Stimulated activated naive B cell treated with anti-CD40 and anti-IgM and Interleukin-4, amounts not matched to agents 10 μg/mL and 1 μg/mL and 100 μg/mL, for 72 hours (primary cell): ENCODE measurements at regions not wholly inside any gene's neighbourhood (a gene's known extent, or its start where the extent isn't known, plus 50 kb on each side); places are given as distances from the start of the nearest gene placed in this dataset.
A peak's percentile ranks its signal among the peaks of the same experiment; 100 is the strongest.
"Not testable (repeated sequence)": the region's sequence is repeated elsewhere in the genome, so short reads cannot be mapped to it uniquely, and the experiment has no call there.

Experiments used
- ATAC-seq, 2 donors: fragments of 150-1000 bp; cut with Tn5 transposase; replicated peaks; 2 replicates each; pipeline ENCODE4 v1.10.0; 2021; ENCODE audit warnings: moderate library complexity in 1 of 2
- DNase-seq: peaks from one replicate; pipeline ENCODE4 v3.0.0; 2021
- H3K27ac Mint-ChIP-seq: one replicate; pipeline ENCODE4 v1.8.0; 2022; ENCODE audit warnings: mild to moderate bottlenecking, mixed read lengths
- H3K27me3 Mint-ChIP-seq, 2 donors: one replicate each; pipeline ENCODE4 v1.8.0; 2022; ENCODE audit warnings: mixed read lengths in 2 of 2
- H3K36me3 Mint-ChIP-seq, 2 donors: one replicate each; pipeline ENCODE4 v1.8.0; 2022; ENCODE audit warnings: mixed read lengths in 2 of 2, mild to moderate bottlenecking in 1 of 2
- H3K4me1 Mint-ChIP-seq, 2 donors: one replicate each; pipeline ENCODE4 v1.8.0; 2022; ENCODE audit warnings: mixed read lengths in 2 of 2, mild to moderate bottlenecking in 1 of 2
- H3K4me3 Mint-ChIP-seq, 2 donors: one replicate each; pipeline ENCODE4 v1.8.0; 2022; ENCODE audit warnings: mild to moderate bottlenecking in 2 of 2, mixed read lengths in 2 of 2, moderate library complexity in 1 of 2
- H3K9me3 Mint-ChIP-seq, 2 donors: one replicate each; pipeline ENCODE4 v1.8.0; 2022; ENCODE audit warnings: mixed read lengths in 2 of 2, mild to moderate bottlenecking in 1 of 2

- no peaks in the 10 kb centered on the region for H3K36me3 Mint-ChIP-seq
These were observed 59.8 kb downstream of the ATOH1 start for GRCh38 chr4:93888308-93888707.

GRCh38 chr4:93888768-93889167 lies 60.2 kb downstream of the ATOH1 start:
- ATAC-seq: no peak
- Mint-ChIP-seq H3K4me1 (no peaks in the 10 kb centered on the region), H3K36me3 (no peaks in the 10 kb centered on the region)

More at GRCh38 chr4:93888308-93888707, 59.8 kb downstream of the ATOH1 start:
- no peaks in the 10 kb centered on the region for H3K4me1 Mint-ChIP-seq
- no peak overlapping the region for H3K27ac Mint-ChIP-seq
- ATAC-seq (no peak), DNase-seq (no peak)
- no peak overlapping the region for H3K4me3 Mint-ChIP-seq
- no peaks in the 10 kb centered on the region for H3K27me3 Mint-ChIP-seq
- no peaks in the 10 kb centered on the region for H3K9me3 Mint-ChIP-seq

DNA sequence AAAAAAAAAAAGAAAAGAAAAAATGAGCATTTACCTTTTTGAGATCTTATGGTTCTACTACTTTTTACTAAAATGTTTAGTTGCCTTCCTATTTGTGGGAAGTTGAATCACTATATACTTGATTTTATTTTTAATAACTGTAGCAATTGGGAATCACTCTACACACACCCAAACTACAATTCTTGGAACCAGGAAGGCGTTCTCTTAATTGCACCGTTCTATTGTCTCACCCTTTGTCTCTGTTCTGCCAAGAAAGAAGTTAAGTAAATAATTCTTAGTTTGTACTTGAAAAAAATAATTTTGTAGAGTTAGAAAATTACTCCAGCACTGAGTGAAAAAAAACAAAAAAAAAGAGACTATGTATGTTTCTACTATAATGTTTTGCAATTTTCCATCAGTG lies 62.7 kb downstream of the ATOH1 start:
- H3K36me3 Mint-ChIP-seq: no peaks in the 10 kb centered on the region
- H3K4me1 Mint-ChIP-seq: no peaks in the 10 kb centered on the region
- DNase-seq: no peak
- H3K4me3 Mint-ChIP-seq: no peak overlapping the region
- H3K9me3 Mint-ChIP-seq: no peaks in the 10 kb centered on the region
- no peak for ATAC-seq
- H3K27me3 Mint-ChIP-seq: no peaks in the 10 kb centered on the region
- no peak overlapping the region for H3K27ac Mint-ChIP-seq

More at GRCh38 chr4:93888768-93889167, 60.2 kb downstream of the ATOH1 start:
- H3K27me3 Mint-ChIP-seq: no peaks in the 10 kb centered on the region
- no peaks in the 10 kb centered on the region for H3K9me3 Mint-ChIP-seq
- DNase-seq: no peak
- H3K4me3 Mint-ChIP-seq: no peak overlapping the region
- no peak overlapping the region for H3K27ac Mint-ChIP-seq

DNA sequence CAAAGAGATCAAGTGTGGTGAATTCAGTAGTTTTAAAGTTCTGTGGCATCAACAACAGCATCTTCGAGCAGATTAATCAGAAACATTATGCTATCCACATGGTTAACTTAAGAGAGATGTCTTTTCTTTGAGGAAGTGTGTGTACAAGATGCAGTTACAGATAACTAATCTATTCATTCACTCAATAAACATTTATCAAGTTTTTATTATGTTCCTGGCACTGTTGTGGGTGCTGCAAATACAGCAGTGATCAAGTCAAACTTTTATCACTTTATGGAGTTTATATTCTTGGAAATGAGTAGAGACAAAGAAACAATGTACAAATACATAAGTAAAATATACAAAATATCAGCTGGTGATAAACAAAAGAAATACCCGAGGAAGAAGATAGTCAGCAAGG lies 66.4 kb downstream of the ATOH1 start:
- DNase-seq (no peak), ATAC-seq (no peak)
- H3K36me3 Mint-ChIP-seq: no peaks in the 10 kb centered on the region
- H3K27ac Mint-ChIP-seq: no peak overlapping the region
- H3K4me1 Mint-ChIP-seq: no peaks in the 10 kb centered on the region
- no peaks in the 10 kb centered on the region for H3K9me3 Mint-ChIP-seq
- no peak overlapping the region for H3K4me3 Mint-ChIP-seq
- no peaks in the 10 kb centered on the region for H3K27me3 Mint-ChIP-seq

- Mint-ChIP-seq H3K27ac (no peak overlapping the region), H3K9me3 (no peaks in the 10 kb centered on the region), H3K36me3 (no peaks in the 10 kb centered on the region), H3K4me3 (no peak overlapping the region), H3K4me1 (no peaks in the 10 kb centered on the region), H3K27me3 (no peaks in the 10 kb centered on the region)
- DNase-seq (no peak), ATAC-seq (no peak)
These were observed 68.0 kb downstream of the ATOH1 start for GRCh38 chr4:93896516-93896915.

- ATAC-seq (peak; percentile 42 to 56), DNase-seq (no peak)
- Mint-ChIP-seq H3K9me3 (no peaks in the 10 kb centered on the region), H3K36me3 (no peaks in the 10 kb centered on the region), H3K4me3 (no peak overlapping the region), H3K27me3 (no peaks in the 10 kb centered on the region), H3K4me1 (no peaks in the 10 kb centered on the region), H3K27ac (no peak overlapping the region)
These were observed 69.0 kb downstream of the ATOH1 start for GRCh38 chr4:93897559-93897958.

DNA sequence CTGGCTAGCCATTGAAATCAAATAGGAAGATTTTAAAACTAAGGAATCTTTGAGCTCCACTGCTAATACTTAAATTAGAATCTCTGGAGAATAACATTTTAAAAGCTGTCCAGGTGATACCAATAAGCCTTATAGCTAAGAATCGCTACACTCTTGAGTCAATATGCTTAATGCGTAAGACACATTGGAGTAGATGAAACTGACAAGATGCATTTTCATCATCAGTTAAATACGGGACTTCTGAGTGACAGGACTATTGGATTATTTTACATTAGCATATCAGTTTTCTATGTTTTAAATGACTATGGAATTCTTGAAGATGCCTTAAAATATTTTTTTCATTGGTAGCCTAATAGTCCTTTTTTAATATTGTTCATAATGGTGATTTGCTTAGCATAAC lies 80.2 kb downstream of the ATOH1 start:
- Mint-ChIP-seq H3K4me1 (no peaks in the 10 kb centered on the region), H3K27ac (no peak overlapping the region), H3K9me3 (peaks cover 3 to 6% of the 10 kb centered on the region in 2 donors), H3K36me3 (no peaks in the 10 kb centered on the region), H3K4me3 (no peak overlapping the region), H3K27me3 (no peaks in the 10 kb centered on the region)
- ATAC-seq (no peak), DNase-seq (no peak)

DNA sequence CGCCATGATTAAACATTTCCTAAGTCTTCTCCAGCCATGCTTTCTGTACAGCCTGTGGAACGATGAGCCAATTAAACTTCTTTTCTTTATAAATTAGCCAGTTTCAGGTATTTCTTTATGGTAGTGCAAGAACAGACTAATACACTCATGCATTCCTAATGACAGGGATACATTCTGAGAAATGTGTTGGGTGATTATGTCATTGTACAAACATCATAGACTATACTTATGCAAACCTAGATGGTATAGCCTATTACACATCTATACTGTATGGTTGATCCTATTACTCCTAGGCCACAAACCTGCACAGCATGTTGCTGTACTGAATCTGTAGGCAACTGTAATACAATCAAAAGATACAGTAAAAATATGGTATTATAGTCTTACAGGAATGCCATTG lies 83.1 kb downstream of the ATOH1 start:
- no peak overlapping the region for H3K27ac Mint-ChIP-seq
- H3K9me3 Mint-ChIP-seq: peaks cover 3 to 6% of the 10 kb centered on the region in 2 donors
- no peaks in the 10 kb centered on the region for H3K27me3 Mint-ChIP-seq
- no peaks in the 10 kb centered on the region for H3K36me3 Mint-ChIP-seq
- no peaks in the 10 kb centered on the region for H3K4me1 Mint-ChIP-seq
- no peak overlapping the region for H3K4me3 Mint-ChIP-seq
- no peak for DNase-seq
- ATAC-seq: no peak

DNA sequence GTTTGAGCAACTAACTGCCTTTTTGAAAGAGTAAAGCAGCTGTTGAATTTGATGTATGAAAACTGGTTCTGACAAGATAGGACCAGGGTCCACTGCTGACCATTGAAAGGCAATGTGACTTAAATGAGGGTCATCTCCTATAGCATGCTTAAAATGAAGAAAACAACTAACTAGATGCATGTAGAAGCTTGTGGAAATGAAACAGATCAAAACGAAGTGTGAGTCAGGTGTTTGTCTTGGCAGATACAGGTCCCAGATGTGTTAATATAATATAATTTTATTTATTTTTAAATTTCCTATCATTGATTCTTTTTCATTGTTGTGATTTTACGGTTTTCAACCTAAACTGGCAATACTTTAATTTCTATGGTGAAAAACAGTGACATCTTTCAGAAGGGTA lies 83.6 kb downstream of the ATOH1 start:
- peaks cover 3 to 6% of the 10 kb centered on the region in 2 donors for H3K9me3 Mint-ChIP-seq
- H3K36me3 Mint-ChIP-seq: no peaks in the 10 kb centered on the region
- H3K4me1 Mint-ChIP-seq: no peaks in the 10 kb centered on the region
- H3K4me3 Mint-ChIP-seq: no peak overlapping the region
- H3K27ac Mint-ChIP-seq: no peak overlapping the region
- no peak for DNase-seq
- no peaks in the 10 kb centered on the region for H3K27me3 Mint-ChIP-seq
- ATAC-seq: no peak

- H3K36me3 Mint-ChIP-seq: no peaks in the 10 kb centered on the region
These were observed 90.3 kb downstream of the ATOH1 start for GRCh38 chr4:93918856-93919255.

GRCh38 chr4:93923570-93923969 lies 95.0 kb downstream of the ATOH1 start:
- not testable (repeated sequence) for H3K4me3 Mint-ChIP-seq, H3K36me3 Mint-ChIP-seq, H3K27me3 Mint-ChIP-seq, ATAC-seq, H3K4me1 Mint-ChIP-seq, H3K27ac Mint-ChIP-seq, DNase-seq
- H3K9me3 Mint-ChIP-seq: peaks cover 11 to 13% of the 10 kb centered on the region in 2 donors

More at GRCh38 chr4:93918856-93919255, 90.3 kb downstream of the ATOH1 start:
- Mint-ChIP-seq H3K4me3 (no peak overlapping the region), H3K27ac (no peak overlapping the region), H3K4me1 (no peaks in the 10 kb centered on the region), H3K9me3 (peaks cover 0 to 5% of the 10 kb centered on the region in 2 donors), H3K27me3 (no peaks in the 10 kb centered on the region)
- ATAC-seq: no peak
- DNase-seq: no peak

DNA sequence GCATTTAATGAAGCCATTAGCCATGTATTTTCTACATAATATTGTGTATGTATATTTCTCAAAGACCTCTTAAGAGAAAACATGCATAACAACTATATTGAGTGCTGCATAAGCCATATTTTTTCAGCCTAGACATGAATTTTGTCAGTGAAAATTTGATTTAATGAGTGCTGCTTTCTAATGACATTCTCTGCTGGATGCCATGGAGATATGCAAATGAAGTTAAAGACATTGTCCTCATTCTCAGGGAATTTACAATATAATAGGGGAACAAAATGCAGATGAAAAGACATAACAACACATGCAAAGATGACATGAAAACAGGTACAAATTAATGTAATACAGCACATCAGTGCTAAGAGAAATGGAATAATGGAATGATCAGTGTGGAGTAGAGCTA lies 118.7 kb downstream of the ATOH1 start:
- no peak overlapping the region for H3K4me3 Mint-ChIP-seq
- no peaks in the 10 kb centered on the region for H3K27me3 Mint-ChIP-seq
- peaks cover 1 to 4% of the 10 kb centered on the region in 2 donors for H3K9me3 Mint-ChIP-seq
- DNase-seq (no peak), ATAC-seq (no peak)
- H3K4me1 Mint-ChIP-seq: no peaks in the 10 kb centered on the region
- no peak overlapping the region for H3K27ac Mint-ChIP-seq
- H3K36me3 Mint-ChIP-seq: no peaks in the 10 kb centered on the region

DNA sequence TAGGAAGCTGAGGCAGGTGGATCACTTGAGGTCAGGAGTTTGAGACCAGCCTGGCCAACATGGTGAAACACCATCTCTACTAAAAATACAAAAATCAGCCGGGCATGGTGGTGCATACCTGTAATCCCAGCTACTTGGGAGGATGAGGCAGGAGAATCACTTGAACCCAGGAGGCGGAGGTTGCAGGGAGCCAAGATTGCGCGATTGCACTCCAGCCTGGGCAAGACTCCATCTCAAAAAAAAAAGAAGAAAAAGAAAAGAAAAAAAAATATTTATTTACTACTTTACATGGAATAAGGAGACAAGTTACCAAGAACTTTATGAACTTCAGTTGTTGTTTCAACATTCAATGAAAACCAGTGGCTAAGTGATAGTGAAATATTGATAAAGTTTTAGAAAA lies 121.7 kb downstream of the ATOH1 start:
- not testable (repeated sequence) for H3K27ac Mint-ChIP-seq, H3K4me1 Mint-ChIP-seq, H3K36me3 Mint-ChIP-seq, H3K4me3 Mint-ChIP-seq, H3K27me3 Mint-ChIP-seq, ATAC-seq, H3K9me3 Mint-ChIP-seq, DNase-seq

DNA sequence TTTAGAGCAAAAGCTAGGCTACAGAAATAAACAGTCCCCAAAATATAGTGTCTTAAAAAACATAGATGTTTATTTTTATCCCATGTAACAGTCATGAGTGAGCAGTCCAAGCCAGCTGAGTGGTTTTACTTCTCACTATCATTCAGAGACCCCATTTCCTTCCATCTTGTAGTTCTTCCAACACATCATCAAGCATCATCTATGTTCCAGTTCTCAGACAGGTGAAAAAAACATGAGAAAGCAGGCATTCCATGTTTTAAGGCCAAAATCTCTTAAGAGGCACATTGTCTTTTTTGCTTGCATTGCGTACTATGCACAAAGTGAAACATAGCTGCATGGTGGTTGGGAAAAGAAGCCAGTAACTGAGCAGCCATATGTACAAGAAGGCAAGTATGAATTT lies 128.6 kb downstream of the ATOH1 start:
- ATAC-seq (no peak), DNase-seq (no peak)
- Mint-ChIP-seq H3K9me3 (peaks cover 3 to 10% of the 10 kb centered on the region in 2 donors), H3K4me3 (no peak overlapping the region), H3K4me1 (no peaks in the 10 kb centered on the region), H3K27me3 (no peaks in the 10 kb centered on the region), H3K27ac (no peak overlapping the region), H3K36me3 (no peaks in the 10 kb centered on the region)

DNA sequence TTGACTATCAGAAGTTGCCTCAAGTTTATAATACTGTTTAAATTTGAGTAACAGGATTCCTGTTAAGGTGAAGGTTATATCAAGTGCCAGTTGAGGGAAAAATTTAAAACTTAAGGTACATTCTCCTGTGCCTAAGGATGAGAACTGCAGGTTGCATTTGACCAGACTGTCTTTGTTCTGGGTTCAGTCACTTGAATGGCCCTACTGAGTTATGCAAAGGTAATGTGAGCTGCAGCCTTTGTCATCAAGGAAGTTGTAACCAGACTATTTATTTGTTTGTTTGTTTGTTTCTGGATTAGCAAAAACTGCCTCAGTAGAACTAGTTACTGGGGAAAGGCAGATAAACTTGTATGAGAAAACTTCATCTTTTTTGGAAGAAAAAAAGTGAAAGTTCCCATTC lies 131.9 kb downstream of the ATOH1 start:
- Mint-ChIP-seq H3K27me3 (no peaks in the 10 kb centered on the region), H3K36me3 (no peaks in the 10 kb centered on the region), H3K4me3 (no peak overlapping the region), H3K9me3 (peaks cover 3 to 4% of the 10 kb centered on the region in 2 donors), H3K27ac (no peak overlapping the region), H3K4me1 (no peaks in the 10 kb centered on the region)
- ATAC-seq (no peak), DNase-seq (no peak)

DNA sequence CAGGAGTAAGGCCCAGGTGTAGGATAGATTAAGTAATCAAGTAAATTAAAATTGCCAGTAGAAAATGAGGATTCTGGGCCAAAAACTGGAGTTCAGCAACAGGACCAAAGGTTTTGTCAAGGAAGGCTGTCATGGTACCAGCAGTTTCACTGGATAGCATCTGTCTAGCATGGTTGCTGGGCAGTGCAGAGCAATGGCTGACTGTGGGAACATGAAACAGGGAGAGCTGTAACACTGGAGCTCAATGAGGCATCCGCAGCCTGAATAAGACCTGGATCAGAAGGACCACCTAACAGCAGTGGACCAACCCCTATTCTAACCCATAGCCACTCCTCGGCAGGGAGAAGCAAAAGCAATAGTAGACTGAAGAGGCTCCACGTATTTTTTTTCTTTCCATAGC lies 132.4 kb downstream of the ATOH1 start:
- H3K27ac Mint-ChIP-seq: no peak overlapping the region
- no peak overlapping the region for H3K4me3 Mint-ChIP-seq
- ATAC-seq: no peak
- no peaks in the 10 kb centered on the region for H3K4me1 Mint-ChIP-seq
- H3K27me3 Mint-ChIP-seq: no peaks in the 10 kb centered on the region
- H3K9me3 Mint-ChIP-seq: peaks cover 3 to 4% of the 10 kb centered on the region in 2 donors
- DNase-seq: no peak
- no peaks in the 10 kb centered on the region for H3K36me3 Mint-ChIP-seq
